B cell (primary cell): ENCODE measurements at regions not wholly inside any gene's neighbourhood (a gene's known extent, or its start where the extent isn't known, plus 50 kb on each side); places are given as distances from the start of the nearest gene placed in this dataset.

Experiments
- EZH2 ChIP-seq: IDR thresholded peaks from 2 replicates; pipeline ENCODE4 v1.6.1; 2012; ENCODE audit warnings: borderline replicate concordance, low read depth, mild to moderate bottlenecking, moderate library complexity, low read length; ENCODE audit not compliant: insufficient read depth, poor library complexity, severe bottlenecking
- TF ChIP-seq, protein P1 (sequence below): fragments of 200-600 bp; IDR thresholded peaks from one replicate; pipeline ENCODE4 v1.8.0; 2022; ENCODE audit warnings: antibody characterized with exemption, mild to moderate bottlenecking

DNA sequence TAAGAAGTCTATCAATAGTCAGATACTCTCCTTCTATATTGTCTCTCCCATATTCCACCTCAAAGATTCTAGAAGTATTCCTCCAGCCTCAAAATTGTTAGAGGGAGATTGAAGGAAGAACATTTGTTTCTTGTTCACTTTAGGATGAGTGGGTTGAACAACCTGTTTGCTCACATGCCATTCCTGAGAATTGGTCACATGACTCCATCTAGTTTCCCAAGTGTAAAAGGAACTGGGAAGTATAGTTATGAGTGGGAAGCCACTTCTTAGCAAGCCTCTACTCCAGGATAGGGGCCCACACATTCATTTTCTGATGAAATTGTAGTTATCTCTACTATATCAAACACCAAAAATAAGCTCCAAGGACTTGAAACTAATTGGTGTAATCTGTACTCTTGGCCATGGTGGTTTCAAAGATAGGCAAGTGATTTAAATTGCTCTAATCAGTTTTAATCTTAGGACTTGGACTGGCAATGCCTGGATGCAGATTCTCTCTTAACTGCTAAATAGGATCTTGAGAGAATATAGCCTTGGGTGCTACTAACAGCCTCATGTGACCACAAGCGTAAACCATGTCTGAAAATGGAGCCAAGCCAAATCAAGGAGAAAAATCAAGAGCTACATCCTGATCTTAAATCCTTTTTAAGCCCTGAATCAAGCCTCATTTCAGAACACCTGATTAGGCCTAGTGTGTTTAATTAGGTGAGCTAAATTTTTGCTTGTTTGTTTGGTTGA, 758.7 kb upstream of the MAN1A1 start:
- TF ChIP-seq, protein P1, sequence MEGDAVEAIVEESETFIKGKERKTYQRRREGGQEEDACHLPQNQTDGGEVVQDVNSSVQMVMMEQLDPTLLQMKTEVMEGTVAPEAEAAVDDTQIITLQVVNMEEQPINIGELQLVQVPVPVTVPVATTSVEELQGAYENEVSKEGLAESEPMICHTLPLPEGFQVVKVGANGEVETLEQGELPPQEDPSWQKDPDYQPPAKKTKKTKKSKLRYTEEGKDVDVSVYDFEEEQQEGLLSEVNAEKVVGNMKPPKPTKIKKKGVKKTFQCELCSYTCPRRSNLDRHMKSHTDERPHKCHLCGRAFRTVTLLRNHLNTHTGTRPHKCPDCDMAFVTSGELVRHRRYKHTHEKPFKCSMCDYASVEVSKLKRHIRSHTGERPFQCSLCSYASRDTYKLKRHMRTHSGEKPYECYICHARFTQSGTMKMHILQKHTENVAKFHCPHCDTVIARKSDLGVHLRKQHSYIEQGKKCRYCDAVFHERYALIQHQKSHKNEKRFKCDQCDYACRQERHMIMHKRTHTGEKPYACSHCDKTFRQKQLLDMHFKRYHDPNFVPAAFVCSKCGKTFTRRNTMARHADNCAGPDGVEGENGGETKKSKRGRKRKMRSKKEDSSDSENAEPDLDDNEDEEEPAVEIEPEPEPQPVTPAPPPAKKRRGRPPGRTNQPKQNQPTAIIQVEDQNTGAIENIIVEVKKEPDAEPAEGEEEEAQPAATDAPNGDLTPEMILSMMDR = no peak
- TF ChIP-seq EZH2 = no peak
